ENCODE measurements at regions not wholly inside any gene's neighbourhood (a gene's known extent, or its start where the extent isn't known, plus 50 kb on each side); places are given as distances from the start of the nearest gene placed in this dataset.
A peak's percentile ranks its signal among the peaks of the same experiment; 100 is the strongest.

GRCh38 chr6:132021552-132022375 lies 70.6 kb upstream of the CCN2 start (continued):
- TF ChIP-seq BCLAF1 (IDR thresholded peaks at IDR 0.05) = no peak
- no peak for TF ChIP-seq ZNF407 (CRISPR knock-in tag; IDR thresholded peaks at IDR 0.05; ENCODE audit: not compliant biosample characterization)
- no peak for TF ChIP-seq JARID2 (CRISPR knock-in tag; IDR thresholded peaks at IDR 0.05; ENCODE audit: insufficient replicate concordance)
- TF ChIP-seq MIER2 (CRISPR knock-in tag; IDR thresholded peaks at IDR 0.05) = peak; percentile 61; the same call in 1 of the 2 replicates
- no peak for TF ChIP-seq RAD51 (IDR thresholded peaks at IDR 0.05; ENCODE audit: borderline replicate concordance)
- no peak for TF ChIP-seq ZBTB7A (CRISPR knock-in tag; IDR thresholded peaks at IDR 0.05)
- TF ChIP-seq ZNF605 (CRISPR knock-in tag; IDR thresholded peaks at IDR 0.05) = 0 out of 2 replicates have a peak, but pooled peaks have one; percentile 27
- TF ChIP-seq DDIT3 (CRISPR knock-in tag; IDR thresholded peaks at IDR 0.05) = no peak
- TF ChIP-seq, protein P1, sequence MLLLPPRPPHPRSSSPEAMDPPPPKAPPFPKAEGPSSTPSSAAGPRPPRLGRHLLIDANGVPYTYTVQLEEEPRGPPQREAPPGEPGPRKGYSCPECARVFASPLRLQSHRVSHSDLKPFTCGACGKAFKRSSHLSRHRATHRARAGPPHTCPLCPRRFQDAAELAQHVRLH (CRISPR knock-in tag; IDR thresholded peaks at IDR 0.05; ENCODE audit: borderline replicate concordance, low read depth) = 0 out of 2 replicates have a peak, but pooled peaks have one; percentile 73
- 0 out of 2 replicates have a peak, but pooled peaks have one; percentile 18 for TF ChIP-seq KAT7 (CRISPR knock-in tag; IDR thresholded peaks at IDR 0.05; ENCODE audit: borderline replicate concordance)
- TF ChIP-seq, protein P2, sequence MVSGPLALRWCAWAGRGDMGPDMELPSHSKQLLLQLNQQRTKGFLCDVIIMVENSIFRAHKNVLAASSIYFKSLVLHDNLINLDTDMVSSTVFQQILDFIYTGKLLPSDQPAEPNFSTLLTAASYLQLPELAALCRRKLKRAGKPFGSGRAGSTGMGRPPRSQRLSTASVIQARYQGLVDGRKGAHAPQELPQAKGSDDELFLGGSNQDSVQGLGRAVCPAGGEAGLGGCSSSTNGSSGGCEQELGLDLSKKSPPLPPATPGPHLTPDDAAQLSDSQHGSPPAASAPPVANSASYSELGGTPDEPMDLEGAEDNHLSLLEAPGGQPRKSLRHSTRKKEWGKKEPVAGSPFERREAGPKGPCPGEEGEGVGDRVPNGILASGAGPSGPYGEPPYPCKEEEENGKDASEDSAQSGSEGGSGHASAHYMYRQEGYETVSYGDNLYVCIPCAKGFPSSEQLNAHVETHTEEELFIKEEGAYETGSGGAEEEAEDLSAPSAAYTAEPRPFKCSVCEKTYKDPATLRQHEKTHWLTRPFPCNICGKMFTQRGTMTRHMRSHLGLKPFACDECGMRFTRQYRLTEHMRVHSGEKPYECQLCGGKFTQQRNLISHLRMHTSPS (CRISPR knock-in tag; IDR thresholded peaks at IDR 0.05; ENCODE audit: low read depth) = no peak
- TF ChIP-seq MYC (CRISPR knock-in tag; IDR thresholded peaks at IDR 0.05; ENCODE audit: borderline replicate concordance) = no peak
- no peak for TF ChIP-seq ZNF563 (CRISPR knock-in tag; IDR thresholded peaks at IDR 0.05)
- no peak for TF ChIP-seq CHCHD3 (CRISPR knock-in tag; IDR thresholded peaks at IDR 0.05)
- no peak for TF ChIP-seq ZNF337 (CRISPR knock-in tag; IDR thresholded peaks at IDR 0.05; ENCODE audit: borderline replicate concordance, low read depth)

All from HepG2 (cell line).